Mammary epithelial cell (primary cell): ENCODE measurements at regions not wholly inside any gene's neighbourhood (a gene's known extent, or its start where the extent isn't known, plus 50 kb on each side); places are given as distances from the start of the nearest gene placed in this dataset.

Source experiments
- CTCF ChIP-seq, 2 donors: IDR thresholded peaks in 1 of 2; conservative IDR thresholded peaks in 1 of 2; 2 replicates each; pipeline ENCODE4 v1.5.1; 2011 to 2012; ENCODE audit warnings: inconsistent platforms in 2 of 2, low read length in 2 of 2, mild to moderate bottlenecking in 2 of 2, control low read depth in 1 of 2, low read depth in 1 of 2; ENCODE audit not compliant: insufficient read depth in 1 of 2; ENCODE audit errors: extremely low read depth in 1 of 2
- EZH2 ChIP-seq: IDR thresholded peaks from 2 replicates; pipeline ENCODE4 v1.6.1; 2012; ENCODE audit warnings: low read length, inconsistent platforms, borderline replicate concordance

- no peak for TF ChIP-seq CTCF (conservative IDR thresholded peaks at IDR 0.05 in 1 of 2, IDR thresholded peaks at IDR 0.05 in 1 of 2; ENCODE audit: extremely low read depth in 1 of 2, insufficient read depth in 1 of 2, low read depth in 1 of 2, low read length in 2 of 2)
- no peak for TF ChIP-seq EZH2
Observed at GRCh38 chr6:109224107-109224875, 129.0 kb downstream of the CEP57L1 start.
